ENCODE measurements at regions not wholly inside any gene's neighbourhood (a gene's known extent, or its start where the extent isn't known, plus 50 kb on each side); places are given as distances from the start of the nearest gene placed in this dataset.

DNA sequence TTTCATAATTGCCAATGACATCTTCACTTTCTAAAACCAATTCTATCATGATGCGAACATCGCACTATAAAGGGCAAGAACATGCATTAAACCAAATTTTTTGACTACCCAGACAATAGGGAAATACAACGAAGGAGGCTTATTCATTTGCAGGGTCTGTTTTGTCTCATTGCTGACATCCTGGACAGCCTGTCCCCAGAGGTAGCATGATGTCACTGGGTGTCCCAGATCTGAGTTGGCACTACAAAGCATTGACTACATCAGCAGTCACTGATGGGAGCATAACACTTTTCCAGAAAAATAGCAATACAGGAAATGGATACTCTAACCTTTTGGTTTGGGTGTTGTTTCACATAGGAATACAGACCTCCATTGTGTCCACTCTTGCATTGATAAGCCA is 180.3 kb downstream of the TMEM182 start:
- in situ Hi-C loops (cut with HindIII; ENCODE audit: low pct_ligation_motif_present, low pct_unique_long_range_greater_than_20kb, low sequenced_read_pairs), result no loop called here
- DNase-seq, result no peak

- no peak for DNase-seq
- in situ Hi-C loops (cut with HindIII; ENCODE audit: low pct_ligation_motif_present, low pct_unique_long_range_greater_than_20kb, low sequenced_read_pairs), result no loop called here
Measured at GRCh38 chr2:102943251-102943650, 181.4 kb downstream of the TMEM182 start.

GRCh38 chr2:102950371-102950946 is 188.6 kb downstream of the TMEM182 start:
- DNase-seq, result no peak
- in situ Hi-C loops (cut with HindIII; ENCODE audit: low pct_ligation_motif_present, low pct_unique_long_range_greater_than_20kb, low sequenced_read_pairs), result no loop called here

DNA sequence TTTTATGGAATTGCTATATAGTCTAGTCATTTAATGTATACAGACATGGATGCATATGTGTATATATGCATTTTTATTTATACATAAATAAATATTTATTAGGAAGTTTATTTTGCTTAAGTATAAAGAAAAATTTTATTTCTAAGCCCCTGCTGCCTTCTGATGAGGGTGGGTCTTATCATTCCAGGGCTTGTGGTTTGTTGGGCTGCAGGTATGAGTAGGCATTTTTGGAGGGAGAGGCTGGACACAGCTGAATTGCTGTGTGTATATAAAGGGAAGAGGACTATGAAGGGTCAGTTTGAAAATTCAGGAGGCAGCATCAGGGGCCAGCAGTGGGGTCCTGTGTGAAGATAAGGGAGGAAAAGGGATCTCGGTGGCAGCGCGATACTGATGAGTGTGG is 189.4 kb downstream of the TMEM182 start:
- no peak for DNase-seq
- in situ Hi-C loops (cut with HindIII; ENCODE audit: low pct_ligation_motif_present, low pct_unique_long_range_greater_than_20kb, low sequenced_read_pairs), result no loop called here

GRCh38 chr2:102967451-102967850 is 205.6 kb downstream of the TMEM182 start:
- peak; percentile 44 for DNase-seq
- in situ Hi-C loops (cut with HindIII; ENCODE audit: low pct_ligation_motif_present, low pct_unique_long_range_greater_than_20kb, low sequenced_read_pairs), result no loop called here

GRCh38 chr2:102968375-102968774 is 206.5 kb downstream of the TMEM182 start:
- in situ Hi-C loops (cut with HindIII; ENCODE audit: low pct_ligation_motif_present, low pct_unique_long_range_greater_than_20kb, low sequenced_read_pairs), result no loop called here
- no peak for DNase-seq

- in situ Hi-C loops (cut with HindIII; ENCODE audit: low pct_ligation_motif_present, low pct_unique_long_range_greater_than_20kb, low sequenced_read_pairs), result no loop called here
- DNase-seq, result no peak
Measured at GRCh38 chr2:102971701-102972100, 209.9 kb downstream of the TMEM182 start.

DNA sequence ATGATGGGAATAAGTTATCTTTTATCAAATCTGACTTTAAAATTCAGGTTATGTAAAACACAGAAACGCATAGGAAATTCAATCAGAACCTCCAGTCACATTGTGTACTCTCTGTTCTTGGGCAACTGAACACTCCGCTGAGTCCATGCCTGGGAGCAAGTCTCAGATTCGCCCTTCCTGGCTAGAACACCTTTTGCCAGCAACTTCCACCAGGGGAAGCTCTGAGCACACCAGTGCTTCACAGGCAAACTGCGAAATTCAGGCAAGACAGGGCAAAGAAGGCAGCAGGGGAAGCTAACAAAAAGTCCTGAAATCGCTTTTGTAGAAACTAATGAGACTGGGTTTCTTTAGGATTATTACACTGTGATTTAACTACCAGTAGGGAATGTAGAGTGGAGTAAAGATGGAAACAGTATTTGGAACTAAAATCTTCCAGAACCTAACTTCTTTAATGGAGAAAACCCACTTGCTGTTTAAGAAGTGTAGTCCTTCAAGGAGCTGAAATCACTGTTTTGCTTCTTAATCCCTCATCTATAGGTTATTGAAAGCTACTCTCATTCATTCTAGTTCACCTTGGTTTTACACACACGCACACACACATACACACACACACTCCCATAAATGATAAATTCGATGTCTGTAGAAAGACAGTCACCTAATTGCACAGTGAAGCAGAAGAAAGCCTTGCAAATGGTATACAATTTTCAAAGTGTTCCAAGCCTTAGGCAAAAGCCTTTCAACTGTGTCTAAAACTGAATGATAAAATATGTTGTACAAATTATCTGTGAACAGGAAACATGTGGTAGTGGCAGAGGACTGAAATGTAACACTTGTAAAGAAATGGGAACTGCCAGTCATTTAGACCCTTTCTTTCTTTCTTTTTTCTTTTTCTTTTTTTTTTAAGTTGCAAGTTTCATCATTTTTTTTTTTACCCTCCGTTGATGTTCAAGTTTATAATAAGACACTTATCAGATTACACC is 214.5 kb downstream of the TMEM182 start:
- DNase-seq, result peak; percentile 69
- in situ Hi-C loops (cut with HindIII; ENCODE audit: low pct_ligation_motif_present, low pct_unique_long_range_greater_than_20kb, low sequenced_read_pairs), result no loop called here

DNA sequence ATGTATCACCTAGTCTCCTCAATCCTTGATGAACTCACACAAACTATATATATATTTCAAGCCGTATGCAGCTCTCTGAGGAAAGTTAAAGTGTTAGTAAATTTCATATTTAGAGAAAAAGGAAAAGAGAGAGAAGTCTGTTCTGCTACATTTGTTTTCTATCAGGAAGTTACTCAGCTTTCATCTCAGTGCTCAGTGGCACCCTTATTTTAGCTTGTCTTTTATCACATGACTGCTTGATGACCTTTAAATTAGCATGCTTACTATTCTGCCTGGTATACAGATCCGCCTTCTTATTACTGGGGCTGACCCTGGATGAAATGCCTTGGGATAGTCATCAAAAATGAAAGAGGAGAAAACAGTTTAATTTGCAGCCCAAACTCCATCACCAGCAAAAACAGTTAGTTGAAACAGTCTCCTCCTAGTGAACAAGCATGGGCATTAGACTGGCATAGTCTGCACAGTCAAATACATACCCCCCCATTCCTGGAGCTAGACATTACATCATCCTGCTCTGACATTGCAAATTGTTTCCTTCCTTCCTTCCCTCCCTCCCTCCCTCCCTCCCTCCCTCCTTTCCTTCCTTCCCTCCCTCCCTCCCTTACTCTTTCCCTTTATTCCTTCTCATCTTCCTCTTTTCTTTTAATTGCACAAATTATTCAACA is 215.7 kb downstream of the TMEM182 start:
- in situ Hi-C loops (cut with HindIII; ENCODE audit: low pct_ligation_motif_present, low pct_unique_long_range_greater_than_20kb, low sequenced_read_pairs), result no loop called here
- DNase-seq, result no peak

DNA sequence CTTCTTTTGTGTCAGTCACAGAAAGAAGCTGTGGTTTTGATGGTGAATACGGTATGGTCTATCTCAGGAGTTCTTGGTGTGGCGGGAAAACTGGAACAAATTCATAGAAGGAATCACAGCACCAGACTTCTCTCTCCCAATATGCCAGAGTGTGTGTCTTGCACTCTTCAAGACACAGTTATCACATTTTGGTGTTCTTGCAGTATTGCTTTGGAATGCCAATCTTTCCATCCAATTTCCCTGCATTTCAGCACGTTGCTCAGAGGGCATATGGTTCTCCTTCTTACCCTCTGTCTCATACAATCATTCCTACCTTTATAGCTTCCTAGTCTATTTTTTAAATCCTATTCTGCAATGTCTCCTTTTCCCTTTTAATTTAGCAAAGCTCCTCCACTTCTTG is 216.3 kb downstream of the TMEM182 start:
- in situ Hi-C loops (cut with HindIII; ENCODE audit: low pct_ligation_motif_present, low pct_unique_long_range_greater_than_20kb, low sequenced_read_pairs), result no loop called here
- no peak for DNase-seq

DNA sequence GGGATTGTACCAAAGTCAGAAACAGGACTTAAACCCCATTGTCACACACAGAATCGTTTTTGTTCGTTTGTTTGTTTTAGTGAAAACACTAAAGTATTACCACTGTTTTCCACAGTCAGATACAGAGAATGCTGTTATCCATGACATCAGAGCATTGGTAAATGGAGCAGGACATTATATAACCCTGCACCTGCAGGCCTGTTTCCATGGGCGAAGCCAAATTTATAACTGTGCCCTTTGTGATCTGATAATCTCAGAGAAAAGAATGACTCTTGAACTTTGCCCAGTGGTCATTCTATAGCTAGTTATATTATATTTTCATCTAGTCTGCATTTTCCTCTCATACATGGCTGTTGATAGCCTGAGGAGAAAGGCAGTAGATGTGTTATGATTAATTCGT is 217.6 kb downstream of the TMEM182 start:
- no peak for DNase-seq
- in situ Hi-C loops (cut with HindIII; ENCODE audit: low pct_ligation_motif_present, low pct_unique_long_range_greater_than_20kb, low sequenced_read_pairs), result no loop called here

GRCh38 chr2:102983786-102984185 is 222.0 kb downstream of the TMEM182 start:
- no peak for DNase-seq
- in situ Hi-C loops (cut with HindIII; ENCODE audit: low pct_ligation_motif_present, low pct_unique_long_range_greater_than_20kb, low sequenced_read_pairs), result no loop called here

DNA sequence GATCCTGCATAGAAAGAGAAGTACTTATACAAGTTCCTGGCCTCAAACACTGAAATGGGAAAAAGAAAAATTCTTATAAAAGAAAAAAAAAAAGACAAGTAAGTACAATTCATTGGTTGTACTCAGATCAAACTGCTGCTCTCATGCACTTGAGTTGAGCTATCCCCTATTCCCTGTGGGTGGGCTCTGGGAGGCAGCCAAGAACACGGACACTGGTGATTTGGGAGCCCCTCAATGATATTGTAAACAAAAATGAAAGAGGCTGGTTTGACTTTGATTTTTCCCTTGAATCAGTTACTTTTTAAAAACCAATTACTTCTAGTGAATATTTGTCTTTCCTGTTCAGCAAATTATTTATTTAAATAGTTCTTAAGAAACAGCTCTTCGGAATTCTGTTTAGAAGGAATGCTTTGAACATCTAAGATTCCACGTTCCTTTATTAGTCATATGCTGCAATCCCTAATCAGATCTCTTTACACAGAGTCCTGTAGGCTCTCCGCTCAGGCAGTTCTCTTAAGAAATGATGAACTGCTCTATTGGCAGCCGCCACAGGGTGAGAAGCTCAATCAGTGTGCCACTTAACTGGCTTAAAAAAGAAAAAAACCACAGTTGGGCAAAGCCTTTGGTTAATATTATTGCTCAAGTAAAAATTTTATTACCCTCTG is 225.1 kb downstream of the TMEM182 start:
- no peak for DNase-seq
- in situ Hi-C loops (cut with HindIII; ENCODE audit: low pct_ligation_motif_present, low pct_unique_long_range_greater_than_20kb, low sequenced_read_pairs), result no loop called here

GRCh38 chr2:102992607-102993006 is 230.8 kb downstream of the TMEM182 start:
- in situ Hi-C loops (cut with HindIII; ENCODE audit: low pct_ligation_motif_present, low pct_unique_long_range_greater_than_20kb, low sequenced_read_pairs), result no loop called here
- no peak for DNase-seq

GRCh38 chr2:102999958-103000357 is 238.1 kb downstream of the TMEM182 start:
- no peak for DNase-seq
- in situ Hi-C loops (cut with HindIII; ENCODE audit: low pct_ligation_motif_present, low pct_unique_long_range_greater_than_20kb, low sequenced_read_pairs), result no loop called here

DNA sequence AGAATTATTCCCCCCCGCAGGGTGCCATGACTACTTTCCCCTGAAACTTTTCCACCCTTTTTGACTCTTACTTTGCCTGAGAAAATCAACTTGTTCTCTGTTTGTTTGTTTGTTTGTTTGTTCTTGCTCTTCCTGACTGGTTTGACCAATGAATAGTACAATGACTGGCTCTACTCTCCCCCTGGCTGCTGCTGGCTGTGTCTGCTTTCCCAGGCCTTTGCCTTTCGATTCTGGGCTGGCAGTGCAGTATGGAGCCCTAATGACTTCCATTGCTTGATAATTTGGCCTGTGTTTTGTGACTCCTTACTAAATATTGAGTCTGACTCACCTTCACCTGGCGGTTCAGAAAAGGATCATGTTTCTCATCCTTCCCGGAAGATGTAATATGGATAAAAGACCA is 241.1 kb downstream of the TMEM182 start:
- in situ Hi-C loops (cut with HindIII; ENCODE audit: low pct_ligation_motif_present, low pct_unique_long_range_greater_than_20kb, low sequenced_read_pairs), result no loop called here
- DNase-seq, result no peak

DNA sequence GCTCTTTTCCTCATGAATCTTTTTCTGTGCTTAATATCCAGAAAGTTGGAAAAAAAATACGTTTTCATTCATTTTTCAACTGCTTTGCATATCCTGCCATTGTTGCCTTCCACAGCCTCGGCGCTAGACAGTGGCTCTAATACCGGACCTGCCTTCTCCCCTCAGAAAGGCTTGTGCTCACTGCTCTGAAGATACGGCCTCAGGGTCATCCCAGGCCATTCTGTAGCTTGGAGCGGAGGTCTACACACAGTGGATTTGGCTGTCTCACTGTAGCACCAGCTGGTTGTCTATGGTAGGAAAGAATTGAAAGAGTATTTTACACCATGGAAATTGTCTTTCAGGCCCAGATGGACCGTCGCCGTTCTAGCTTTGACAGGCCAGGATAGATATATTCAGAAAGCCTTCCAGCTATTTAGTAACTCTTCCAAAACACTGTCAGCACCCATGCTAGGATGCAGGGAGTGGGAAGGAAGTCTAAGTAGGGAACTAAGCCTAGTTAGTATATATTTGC is 242.0 kb downstream of the TMEM182 start:
- in situ Hi-C loops (cut with HindIII; ENCODE audit: low pct_ligation_motif_present, low pct_unique_long_range_greater_than_20kb, low sequenced_read_pairs), result no loop called here
- no peak for DNase-seq

DNA sequence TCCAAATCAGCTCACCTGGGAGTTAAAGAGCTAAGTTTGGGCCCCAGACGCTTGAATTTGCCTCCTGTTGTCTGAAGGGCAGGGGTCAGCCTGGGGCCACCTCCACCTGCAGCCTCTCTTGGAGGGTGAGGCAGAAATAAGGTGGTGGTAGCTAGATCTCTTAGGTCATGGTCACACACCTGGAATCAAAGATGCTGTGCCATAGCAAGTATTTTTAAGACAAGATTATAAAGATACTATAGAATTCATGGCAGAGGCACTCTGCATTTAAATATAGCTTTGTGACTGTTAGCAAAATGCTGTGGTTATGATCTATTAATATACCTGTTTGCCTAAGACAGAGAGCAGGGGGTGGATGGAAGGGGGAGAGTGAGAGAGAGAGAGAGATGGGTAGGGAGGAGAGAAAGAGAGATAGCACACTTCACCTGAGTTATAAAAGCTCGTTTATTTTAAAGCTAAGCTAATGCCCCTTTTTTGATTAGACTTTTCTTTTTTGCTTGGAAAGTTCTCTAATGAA is 242.7 kb downstream of the TMEM182 start:
- DNase-seq, result no peak
- in situ Hi-C loops (cut with HindIII; ENCODE audit: low pct_ligation_motif_present, low pct_unique_long_range_greater_than_20kb, low sequenced_read_pairs), result no loop called here

GRCh38 chr2:103005393-103005792 is 243.6 kb downstream of the TMEM182 start:
- no peak for DNase-seq
- in situ Hi-C loops (cut with HindIII; ENCODE audit: low pct_ligation_motif_present, low pct_unique_long_range_greater_than_20kb, low sequenced_read_pairs), result no loop called here

Measured in ACHN (cell line).